Vagina (tissue), 2 donors: ENCODE measurements at regions not wholly inside any gene's neighbourhood (a gene's known extent, or its start where the extent isn't known, plus 50 kb on each side); places are given as distances from the start of the nearest gene placed in this dataset.

Source experiments
- DNase-seq, 2 donors: peaks; one replicate each; pipeline ENCODE4 v3.0.0-alpha.2; 2017; ENCODE audit errors: extremely low spot score in 2 of 2
- H3K27ac ChIP-seq: fragments of 200-600 bp; sonication (generic); one replicate; pipeline ENCODE4 v1.5.1; 2019
- H3K27me3 ChIP-seq: fragments of 200-600 bp; sonication (generic); one replicate; pipeline ENCODE4 v1.5.1; 2019
- H3K36me3 ChIP-seq, 2 donors: fragments of 200-600 bp; sonication (generic); one replicate each; pipeline ENCODE4 v1.5.1; 2017 to 2019
- H3K4me1 ChIP-seq: fragments of 200-600 bp; sonication (generic); one replicate; pipeline ENCODE4 v1.5.1; 2019
- H3K4me3 ChIP-seq, 2 donors: fragments of 200-600 bp; sonication (generic); 1 replicate in 1 of 2; 2 replicates in 1 of 2; pipeline ENCODE4 v1.5.1; 2016 to 2019
- H3K9me3 ChIP-seq: fragments of 200-600 bp; sonication (generic); one replicate; pipeline ENCODE4 v1.5.1; 2019
- CTCF ChIP-seq, 3 experiments: fragments of 450-650 bp in 2 of 3; fragments of 200-600 bp in 1 of 3; sonication (generic) in 1 of 3; IDR thresholded peaks; one replicate each; pipeline ENCODE4 v1.5.1; 2017 to 2019; ENCODE audit warnings: antibody characterized with exemption in 3 of 3, mild to moderate bottlenecking in 2 of 3, moderate library complexity in 2 of 3
- POLR2A ChIP-seq, 2 donors: fragments of 450-650 bp; IDR thresholded peaks; one replicate each; pipeline ENCODE4 v1.6.1; 2017; ENCODE audit warnings: antibody characterized with exemption in 2 of 2, mild to moderate bottlenecking in 2 of 2, moderate library complexity in 2 of 2
- POLR2AphosphoS5 ChIP-seq, 2 donors: sonication (generic); formaldehyde crosslinking; IDR thresholded peaks; one replicate each; pipeline ENCODE4 v1.9.0; 2017; ENCODE audit warnings: antibody characterized with exemption in 2 of 2, mild to moderate bottlenecking in 2 of 2, low read depth in 1 of 2; ENCODE audit not compliant: insufficient read depth in 1 of 2
- intact Hi-C: fragments of 100-400 bp; cut with DNase I; formaldehyde crosslinking; loops from one replicate; pipeline ENCODE4 v1.15.1; 2023

DNA sequence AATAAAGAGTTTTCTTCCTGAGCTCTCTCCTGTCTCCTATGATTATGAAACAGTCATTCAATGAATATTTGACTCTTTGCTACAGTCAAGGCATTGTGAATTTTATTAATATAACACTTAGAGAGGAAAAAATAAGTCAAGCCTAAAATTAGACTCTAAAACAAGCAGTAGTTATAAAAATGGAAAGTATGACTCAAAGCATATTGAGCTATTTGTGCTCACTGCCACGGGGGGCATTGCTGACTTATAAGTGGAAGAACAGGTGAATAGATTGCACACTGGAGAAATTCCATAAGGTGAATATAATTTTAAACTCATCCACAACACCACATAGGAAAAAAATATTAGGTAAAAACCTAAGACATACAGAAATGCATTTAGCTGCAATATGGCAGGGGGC, 87.7 kb upstream of the CCDC196 start:
- no peak overlapping the region for H3K27ac ChIP-seq
- H3K4me1 ChIP-seq = no peaks in the 10 kb centered on the region
- no peaks in the 10 kb centered on the region for H3K27me3 ChIP-seq
- H3K4me3 ChIP-seq = no peak overlapping the region
- TF ChIP-seq CTCF (IDR thresholded peaks at IDR 0.05) (no peak), POLR2A (IDR thresholded peaks at IDR 0.05) (no peak), POLR2AphosphoS5 (IDR thresholded peaks at IDR 0.05; ENCODE audit: insufficient read depth in 1 of 2, low read depth in 1 of 2) (no peak)
- intact Hi-C loops = no loop called here
- no peaks in the 10 kb centered on the region for H3K9me3 ChIP-seq
- no peak for DNase-seq
- H3K36me3 ChIP-seq = no peaks in the 10 kb centered on the region

- intact Hi-C loops = no loop called here
- no peak for DNase-seq
- TF ChIP-seq CTCF (IDR thresholded peaks at IDR 0.05) (peak in 1 of 3 experiments; percentile 23), POLR2AphosphoS5 (IDR thresholded peaks at IDR 0.05; ENCODE audit: insufficient read depth in 1 of 2, low read depth in 1 of 2) (no peak)
Observed at GRCh38 chr14:66401449-66402095, 84.6 kb upstream of the CCDC196 start.

GRCh38 chr14:66403183-66403582, 83.0 kb upstream of the CCDC196 start:
- Histone ChIP-seq H3K4me3 (no peak overlapping the region), H3K27ac (no peak overlapping the region), H3K36me3 (no peaks in the 10 kb centered on the region), H3K4me1 (no peaks in the 10 kb centered on the region), H3K9me3 (no peaks in the 10 kb centered on the region), H3K27me3 (no peaks in the 10 kb centered on the region)
- DNase-seq = no peak
- intact Hi-C loops = no loop called here
- TF ChIP-seq POLR2AphosphoS5 (IDR thresholded peaks at IDR 0.05; ENCODE audit: insufficient read depth in 1 of 2, low read depth in 1 of 2) = no peak
- TF ChIP-seq POLR2A (IDR thresholded peaks at IDR 0.05) = no peak
- no peak for TF ChIP-seq CTCF (IDR thresholded peaks at IDR 0.05)

More at GRCh38 chr14:66401449-66402095, 84.6 kb upstream of the CCDC196 start:
- Histone ChIP-seq H3K27ac (no peak overlapping the region), H3K27me3 (no peaks in the 10 kb centered on the region), H3K36me3 (no peaks in the 10 kb centered on the region), H3K4me1 (no peaks in the 10 kb centered on the region), H3K4me3 (no peak overlapping the region), H3K9me3 (no peaks in the 10 kb centered on the region)

- Histone ChIP-seq H3K9me3 (no peaks in the 10 kb centered on the region), H3K27ac (no peak overlapping the region), H3K36me3 (no peaks in the 10 kb centered on the region), H3K27me3 (no peaks in the 10 kb centered on the region), H3K4me3 (no peak overlapping the region), H3K4me1 (no peaks in the 10 kb centered on the region)
- no peak for TF ChIP-seq POLR2A (IDR thresholded peaks at IDR 0.05)
- TF ChIP-seq CTCF (IDR thresholded peaks at IDR 0.05) = no peak
- no peak for TF ChIP-seq POLR2AphosphoS5 (IDR thresholded peaks at IDR 0.05; ENCODE audit: insufficient read depth in 1 of 2, low read depth in 1 of 2)
- intact Hi-C loops = no loop called here
- no peak for DNase-seq
Observed at GRCh38 chr14:66404051-66404545, 82.1 kb upstream of the CCDC196 start.

- intact Hi-C loops = no loop called here
- H3K27ac ChIP-seq = no peak overlapping the region
- no peaks in the 10 kb centered on the region for H3K27me3 ChIP-seq
- H3K4me1 ChIP-seq = no peaks in the 10 kb centered on the region
- no peak for DNase-seq
- no peaks in the 10 kb centered on the region for H3K36me3 ChIP-seq
- H3K4me3 ChIP-seq = no peak overlapping the region
- TF ChIP-seq POLR2A (IDR thresholded peaks at IDR 0.05) (no peak), POLR2AphosphoS5 (IDR thresholded peaks at IDR 0.05; ENCODE audit: insufficient read depth in 1 of 2, low read depth in 1 of 2) (no peak), CTCF (IDR thresholded peaks at IDR 0.05) (no peak)
- H3K9me3 ChIP-seq = no peaks in the 10 kb centered on the region
Observed at GRCh38 chr14:66405158-66405557, 81.0 kb upstream of the CCDC196 start.
